Kidney capillary endothelial cell (primary cell): ENCODE measurements at regions not wholly inside any gene's neighbourhood (a gene's known extent, or its start where the extent isn't known, plus 50 kb on each side); places are given as distances from the start of the nearest gene placed in this dataset.
"Not testable (repeated sequence)": the region's sequence is repeated elsewhere in the genome, so short reads cannot be mapped to it uniquely, and the experiment has no call there.

Source experiments
- DNase-seq: peaks from one replicate; pipeline ENCODE4 v3.0.0-alpha.2; 2018; ENCODE audit warnings: low spot score

DNA sequence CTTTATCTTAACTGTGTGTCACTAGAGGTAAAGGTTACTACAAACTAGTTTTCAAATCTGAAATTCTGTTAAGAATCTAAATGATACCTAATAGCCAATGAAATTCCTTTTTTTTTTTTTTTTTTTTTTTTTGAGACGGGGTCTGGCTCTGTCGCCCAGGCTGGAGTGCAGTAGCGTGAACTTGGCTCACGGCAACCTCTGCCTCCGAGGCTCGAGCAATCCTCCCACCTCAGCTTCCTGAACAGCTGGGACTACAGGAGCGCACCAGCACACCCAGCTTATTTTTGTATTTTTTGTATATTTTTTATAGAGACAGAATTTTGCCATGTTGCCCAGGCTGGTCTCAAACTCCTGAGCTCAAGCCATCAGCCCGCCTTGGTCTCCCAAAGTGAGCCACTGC, 160.3 kb upstream of the NEBL start:
- no peak for DNase-seq

DNA sequence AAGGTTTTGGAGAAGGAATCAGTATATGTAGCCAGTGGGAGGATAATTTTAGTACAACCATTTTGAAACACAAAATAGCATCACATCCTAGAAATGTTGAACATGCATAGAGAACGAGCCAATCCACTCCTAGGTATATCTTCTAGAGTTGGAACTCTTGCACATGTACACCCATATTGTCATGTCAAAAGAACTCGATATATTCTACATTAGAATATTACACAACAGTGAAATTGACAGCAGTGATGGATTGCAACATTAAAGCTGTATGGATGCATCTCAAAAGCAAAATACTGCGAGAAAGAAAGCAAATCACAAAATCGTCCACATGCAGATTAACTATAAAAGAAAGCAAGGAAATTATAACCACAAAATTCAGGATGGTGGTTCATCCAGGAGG, 159.3 kb upstream of the NEBL start:
- no peak for DNase-seq

DNA sequence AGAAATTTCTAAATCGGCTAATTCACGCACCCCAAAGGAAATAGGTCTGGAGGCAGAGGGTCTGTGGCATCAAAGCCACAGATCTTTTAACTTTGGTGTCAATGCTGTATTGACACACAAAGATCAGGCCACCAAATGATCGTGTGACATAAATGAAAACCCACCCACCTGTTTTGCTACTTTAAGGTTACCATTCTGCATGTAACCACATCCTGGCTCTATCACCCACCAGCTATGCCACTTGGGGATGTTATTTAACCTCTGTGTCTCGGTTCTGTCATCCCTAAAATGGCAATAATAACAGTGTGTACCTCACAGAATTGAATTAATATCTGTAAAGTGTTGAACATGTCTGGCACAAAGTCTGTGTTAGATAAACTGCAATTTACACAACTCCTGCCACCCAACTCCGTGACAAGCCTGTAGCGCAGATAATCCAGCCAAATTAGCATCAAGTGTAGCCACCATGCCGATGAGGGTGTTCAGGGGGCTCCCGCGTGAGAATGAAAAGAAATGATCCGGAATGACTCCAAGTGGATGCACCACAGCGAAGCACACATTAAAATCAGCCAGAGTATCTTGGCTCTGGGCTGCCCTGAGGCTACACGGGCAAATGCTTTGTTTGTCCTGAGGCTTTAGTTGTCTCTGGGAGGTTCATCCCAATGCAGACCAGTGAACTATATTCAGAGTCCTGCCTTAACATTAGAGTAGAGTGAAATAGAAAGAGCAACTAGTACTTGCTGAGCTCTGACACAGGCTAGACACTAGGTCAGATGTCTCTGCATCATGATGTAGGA, 158.4 kb upstream of the NEBL start:
- DNase-seq = no peak

- no peak for DNase-seq
These were observed 157.0 kb upstream of the NEBL start for GRCh38 chr10:21053953-21054690.

DNA sequence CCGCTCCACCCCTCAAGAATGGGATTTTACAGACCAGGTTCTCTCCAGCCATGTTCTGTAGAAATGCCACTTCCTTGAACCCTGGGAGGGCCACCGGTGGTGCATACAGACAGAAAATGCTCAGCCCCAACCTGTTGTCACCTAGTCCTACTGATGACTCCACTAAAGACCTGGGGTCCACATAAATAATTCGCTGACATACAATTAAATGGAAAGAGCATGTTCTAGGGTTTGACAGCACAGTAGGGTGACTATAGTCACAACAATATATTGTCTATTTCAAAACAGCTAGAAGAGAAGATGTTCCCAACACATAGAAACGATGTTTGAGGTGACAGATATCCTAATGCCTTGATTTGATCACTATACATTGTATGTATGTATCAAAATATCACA, 155.6 kb upstream of the NEBL start:
- DNase-seq = no peak

DNA sequence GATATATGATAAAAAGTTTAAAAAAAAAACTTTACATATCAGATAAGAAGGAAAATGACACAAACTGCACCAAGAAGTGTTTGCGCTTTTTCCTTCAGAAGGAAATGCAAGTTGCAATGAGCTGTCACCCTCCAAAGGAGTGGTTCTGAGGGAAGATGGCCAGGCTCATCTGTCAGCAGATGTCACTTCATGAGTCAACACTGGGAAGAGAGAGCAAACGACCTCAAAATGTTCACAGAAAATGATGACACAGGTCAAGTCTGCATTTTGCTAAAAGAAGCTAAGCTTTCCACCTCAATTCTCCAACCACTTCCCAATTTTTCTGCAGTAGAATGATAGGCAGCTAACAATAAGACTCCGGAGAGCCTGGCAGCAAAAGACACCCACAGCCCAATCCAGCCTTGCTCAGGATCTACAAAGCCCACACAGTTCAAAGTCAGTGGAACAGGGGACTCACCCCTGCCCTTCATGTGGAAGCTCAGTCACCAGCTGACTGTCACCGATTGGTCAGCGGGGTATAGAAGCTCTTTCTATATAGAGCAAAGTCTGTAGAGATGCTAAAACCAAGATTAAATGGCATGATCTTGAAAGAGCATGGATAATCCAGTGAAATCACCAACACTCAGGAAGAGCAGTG, 155.1 kb upstream of the NEBL start:
- no peak for DNase-seq

- no peak for DNase-seq
These were observed 152.4 kb upstream of the NEBL start for GRCh38 chr10:21049482-21049881.

GRCh38 chr10:21048068-21048467, 151.0 kb upstream of the NEBL start:
- no peak for DNase-seq

DNA sequence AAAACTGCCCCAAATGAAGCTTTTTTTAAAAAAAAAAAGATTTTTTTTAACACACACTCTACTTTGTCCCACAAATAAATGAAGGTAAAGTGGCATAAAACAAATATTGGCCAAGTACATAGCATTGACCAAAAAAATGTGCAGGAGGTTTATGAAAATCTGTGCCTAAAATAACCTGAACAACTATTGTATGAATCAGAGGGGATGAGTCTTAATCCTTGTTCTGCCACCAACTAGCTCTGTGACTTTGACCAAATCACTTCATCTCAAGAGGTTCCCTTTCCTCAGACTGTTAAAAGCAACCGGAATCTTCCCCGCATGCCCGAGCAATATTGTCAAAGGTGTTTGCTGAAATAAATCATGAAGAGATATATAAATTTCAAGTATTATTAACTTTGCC, 150.4 kb upstream of the NEBL start:
- DNase-seq = no peak

DNA sequence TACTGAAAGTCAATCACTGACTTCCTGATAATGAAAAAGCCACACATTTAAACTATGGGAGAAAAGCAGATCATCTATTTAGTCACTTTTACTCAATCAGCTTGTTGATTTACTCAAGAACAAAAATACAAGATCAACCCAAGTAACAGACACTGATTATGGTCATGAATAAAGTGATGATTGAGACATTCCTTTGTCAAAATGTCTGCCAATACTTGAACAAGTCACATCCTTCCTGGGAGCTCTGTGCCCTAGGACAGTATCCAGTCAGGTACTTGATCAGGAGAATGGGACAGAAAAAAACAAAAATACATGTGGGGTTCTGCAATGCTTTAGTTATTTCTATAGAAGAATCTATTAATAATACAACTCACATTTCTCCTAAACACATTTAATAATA, 150.0 kb upstream of the NEBL start:
- no peak for DNase-seq

DNA sequence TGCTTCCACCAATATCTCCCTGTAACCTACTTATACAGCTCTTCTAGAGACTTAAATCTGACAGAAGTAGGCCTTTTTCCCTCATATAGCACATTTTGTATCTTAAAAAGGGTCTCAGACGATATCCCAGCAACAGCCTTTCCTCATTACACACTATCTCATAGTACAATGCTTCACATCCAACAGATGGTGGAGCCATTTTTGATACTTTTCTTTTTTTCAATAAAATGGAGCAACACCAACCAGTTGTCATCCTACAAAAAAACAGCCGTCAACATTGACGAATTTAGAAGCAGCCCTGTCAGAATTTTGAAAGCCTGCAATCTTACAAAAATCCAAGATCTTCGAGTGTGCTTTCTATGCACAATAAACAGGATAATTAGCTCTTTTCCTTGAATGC, 145.9 kb upstream of the NEBL start:
- DNase-seq = no peak

- no peak for DNase-seq
These were observed 145.4 kb upstream of the NEBL start for GRCh38 chr10:21042536-21042935.

DNA sequence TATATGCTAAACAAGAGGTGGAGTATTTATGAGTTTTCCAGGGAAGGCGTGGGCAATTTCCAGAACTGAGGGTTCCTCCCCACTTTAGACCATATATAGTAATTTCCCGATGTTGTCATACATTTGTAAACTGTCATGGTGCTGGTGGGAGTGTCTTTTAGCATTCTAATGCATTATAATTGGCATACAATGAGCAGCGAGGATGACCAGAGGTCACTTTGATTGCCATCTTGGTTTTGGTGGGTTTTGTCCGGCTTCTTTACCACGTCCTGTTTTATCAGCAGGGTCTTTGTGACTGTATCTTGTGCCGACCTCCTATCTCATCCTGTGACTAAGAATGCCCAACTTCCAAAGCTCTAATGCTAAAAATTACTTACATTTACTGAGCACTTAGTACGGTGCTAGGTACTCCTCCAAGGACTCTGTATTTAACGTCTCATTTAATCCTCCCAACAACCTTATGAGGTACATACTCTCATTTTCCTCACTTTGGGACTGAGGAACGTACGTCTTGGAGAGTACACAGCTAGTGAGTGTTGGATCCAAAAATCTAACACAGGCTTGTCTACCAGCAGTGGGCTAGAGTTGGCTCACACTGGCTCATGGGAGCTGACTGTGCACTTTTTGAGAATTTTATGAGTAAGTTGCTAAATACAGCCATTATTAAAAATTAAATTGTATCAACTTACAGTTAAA, 144.8 kb upstream of the NEBL start:
- no peak for DNase-seq

- DNase-seq = no peak
These were observed 142.6 kb upstream of the NEBL start for GRCh38 chr10:21039721-21040120.

- no peak for DNase-seq
These were observed 139.6 kb upstream of the NEBL start for GRCh38 chr10:21036757-21037156.

DNA sequence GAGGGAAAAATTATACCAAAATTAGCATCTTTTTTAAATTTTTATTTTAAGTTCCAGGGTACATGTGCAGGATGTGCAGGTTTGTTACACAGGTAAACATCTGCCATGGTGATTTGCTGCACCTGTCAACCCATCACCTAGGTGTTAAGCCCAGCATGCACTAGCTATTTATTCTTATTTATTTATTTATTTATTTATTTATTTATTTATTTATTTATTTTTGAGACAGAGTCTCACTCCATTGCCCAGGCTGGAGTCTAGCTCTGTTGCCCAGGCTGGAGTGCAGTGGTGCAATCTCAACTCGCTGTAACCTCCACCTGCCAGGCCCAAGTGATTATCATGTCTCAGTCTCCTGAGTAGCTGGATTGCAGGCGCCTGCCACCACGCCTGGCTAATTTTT, 137.7 kb upstream of the NEBL start:
- not testable (repeated sequence) for DNase-seq

DNA sequence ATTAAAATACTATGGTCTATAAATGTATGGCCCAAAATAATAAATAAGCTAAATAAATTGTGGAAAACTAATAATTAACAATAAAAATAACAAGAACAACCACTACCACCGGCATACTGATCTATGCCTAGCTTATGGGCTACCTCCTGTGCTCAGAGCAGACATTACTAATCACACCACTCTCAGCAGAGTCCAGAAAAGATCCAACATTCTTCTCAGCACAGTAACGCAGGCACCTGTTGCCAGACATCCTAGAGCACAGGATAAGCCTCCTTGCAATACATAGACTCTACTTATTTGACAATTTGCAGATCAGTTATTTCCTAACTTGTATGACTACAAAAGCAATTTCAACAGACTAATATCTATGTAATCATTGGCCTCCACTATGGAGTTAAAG, 137.1 kb upstream of the NEBL start:
- no peak for DNase-seq

- DNase-seq = no peak
These were observed 135.6 kb upstream of the NEBL start for GRCh38 chr10:21032587-21033319.

DNA sequence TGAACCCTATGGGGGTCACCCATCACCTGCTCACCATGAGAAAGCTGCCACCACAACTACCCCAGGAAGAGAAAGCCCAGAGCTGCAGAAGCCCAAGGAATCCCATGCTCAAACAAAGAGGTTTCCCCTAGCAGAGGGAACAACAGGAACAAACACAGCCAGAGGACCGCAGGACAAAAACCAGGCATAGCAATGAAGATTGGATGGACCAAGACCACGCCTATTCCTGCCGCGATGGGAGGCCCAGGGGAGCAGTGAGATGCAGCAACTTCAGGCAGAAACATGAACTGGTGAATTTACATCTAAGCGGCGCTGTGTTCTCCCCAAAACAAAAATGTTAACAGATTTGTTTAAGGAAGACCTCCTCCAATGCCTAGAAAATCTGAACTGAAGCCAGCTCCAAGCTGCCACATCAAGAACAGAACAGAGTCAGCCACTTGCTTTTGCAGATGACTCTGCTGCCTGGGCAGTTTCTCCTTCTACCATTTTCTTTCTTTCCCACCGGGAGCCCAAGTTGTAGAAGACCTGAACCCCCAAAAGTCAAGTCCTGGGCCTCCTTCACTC, 134.2 kb upstream of the NEBL start:
- no peak for DNase-seq

- no peak for DNase-seq
These were observed 133.0 kb upstream of the NEBL start for GRCh38 chr10:21030091-21030490.

GRCh38 chr10:21022821-21023220, 125.7 kb upstream of the NEBL start:
- DNase-seq = no peak
